Breast epithelium (tissue), 3 donors: ENCODE measurements at regions not wholly inside any gene's neighbourhood (a gene's known extent, or its start where the extent isn't known, plus 50 kb on each side); places are given as distances from the start of the nearest gene placed in this dataset.

Source experiments
- POLR2A ChIP-seq: fragments of 450-650 bp; IDR thresholded peaks from one replicate; pipeline ENCODE4 v1.6.1; 2016; ENCODE audit warnings: antibody characterized with exemption, mild to moderate bottlenecking, moderate library complexity
- POLR2AphosphoS5 ChIP-seq, 3 donors: sonication (generic); formaldehyde crosslinking; IDR thresholded peaks; one replicate each; pipeline ENCODE4 v1.6.1; 2017; ENCODE audit warnings: antibody characterized with exemption in 3 of 3
- TF ChIP-seq, protein P1 (sequence below), 3 donors: fragments of 450-650 bp; IDR thresholded peaks; one replicate each; pipeline ENCODE4 v1.5.1; 2016 to 2017; ENCODE audit warnings: antibody characterized with exemption in 3 of 3, mild to moderate bottlenecking in 3 of 3, moderate library complexity in 3 of 3

DNA sequence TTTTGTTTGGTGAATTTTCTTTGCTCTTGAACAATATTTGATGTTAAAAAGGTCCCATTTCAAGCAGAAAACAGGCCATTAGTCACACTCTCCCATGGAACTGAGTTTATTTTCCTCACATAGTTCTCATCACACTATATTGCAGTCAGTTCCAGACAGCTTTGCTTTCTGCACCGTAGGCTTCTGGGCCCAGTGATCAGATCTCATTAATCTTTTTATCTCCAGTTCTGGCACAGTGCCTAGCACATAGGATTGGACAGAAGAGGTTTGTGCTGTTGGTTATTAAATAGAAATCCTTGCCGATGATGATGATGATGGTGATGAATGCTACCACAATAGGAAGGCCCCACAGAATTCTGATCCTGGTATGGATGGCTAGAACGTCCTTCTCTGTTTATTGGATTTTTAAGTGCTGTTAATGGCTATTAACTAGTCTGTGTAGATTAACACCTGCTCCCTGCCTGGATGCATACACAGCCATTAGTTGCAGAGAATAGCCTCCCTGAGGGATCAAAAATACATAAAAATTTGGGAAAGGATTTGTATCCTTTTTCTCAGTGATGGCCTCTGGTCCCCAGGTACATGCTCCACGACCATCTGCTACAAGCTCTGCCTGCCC, 52.0 kb upstream of the NTRK2 start:
- TF ChIP-seq, protein P1, sequence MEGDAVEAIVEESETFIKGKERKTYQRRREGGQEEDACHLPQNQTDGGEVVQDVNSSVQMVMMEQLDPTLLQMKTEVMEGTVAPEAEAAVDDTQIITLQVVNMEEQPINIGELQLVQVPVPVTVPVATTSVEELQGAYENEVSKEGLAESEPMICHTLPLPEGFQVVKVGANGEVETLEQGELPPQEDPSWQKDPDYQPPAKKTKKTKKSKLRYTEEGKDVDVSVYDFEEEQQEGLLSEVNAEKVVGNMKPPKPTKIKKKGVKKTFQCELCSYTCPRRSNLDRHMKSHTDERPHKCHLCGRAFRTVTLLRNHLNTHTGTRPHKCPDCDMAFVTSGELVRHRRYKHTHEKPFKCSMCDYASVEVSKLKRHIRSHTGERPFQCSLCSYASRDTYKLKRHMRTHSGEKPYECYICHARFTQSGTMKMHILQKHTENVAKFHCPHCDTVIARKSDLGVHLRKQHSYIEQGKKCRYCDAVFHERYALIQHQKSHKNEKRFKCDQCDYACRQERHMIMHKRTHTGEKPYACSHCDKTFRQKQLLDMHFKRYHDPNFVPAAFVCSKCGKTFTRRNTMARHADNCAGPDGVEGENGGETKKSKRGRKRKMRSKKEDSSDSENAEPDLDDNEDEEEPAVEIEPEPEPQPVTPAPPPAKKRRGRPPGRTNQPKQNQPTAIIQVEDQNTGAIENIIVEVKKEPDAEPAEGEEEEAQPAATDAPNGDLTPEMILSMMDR (IDR thresholded peaks at IDR 0.05): no peak
- TF ChIP-seq POLR2AphosphoS5 (IDR thresholded peaks at IDR 0.05) (no peak), POLR2A (no peak)
